Inflammatory macrophage treated with lipopolysaccharide for 4 hours (primary cell): ENCODE measurements at regions not wholly inside any gene's neighbourhood (a gene's known extent, or its start where the extent isn't known, plus 50 kb on each side); places are given as distances from the start of the nearest gene placed in this dataset.
A peak's percentile ranks its signal among the peaks of the same experiment; 100 is the strongest.

Source experiments
- DNase-seq: peaks from one replicate; pipeline ENCODE4 v3.0.0-alpha.2; 2020

DNA sequence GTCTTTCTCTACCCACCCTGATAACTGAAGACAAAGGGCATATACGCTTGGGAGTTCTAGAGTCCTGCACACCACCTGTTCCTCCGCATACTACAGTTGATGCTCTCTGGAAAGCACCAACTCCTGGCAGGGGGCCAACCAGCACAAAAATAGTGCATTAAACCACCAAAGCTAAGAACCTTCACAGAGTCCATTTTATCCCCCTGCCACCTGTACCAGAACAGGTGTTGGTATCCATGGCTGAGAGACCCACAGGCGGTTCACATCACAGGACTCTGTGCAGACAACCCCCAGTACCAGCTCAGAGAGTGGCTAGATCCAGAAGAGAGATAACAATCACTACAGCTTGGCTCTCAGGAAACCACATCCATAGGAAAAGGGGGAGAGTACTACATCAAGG is 114.4 kb upstream of the POU1F1 start:
- no peak for DNase-seq

GRCh38 chr3:87390353-87390752 is 114.0 kb upstream of the POU1F1 start:
- DNase-seq, result no peak

DNA sequence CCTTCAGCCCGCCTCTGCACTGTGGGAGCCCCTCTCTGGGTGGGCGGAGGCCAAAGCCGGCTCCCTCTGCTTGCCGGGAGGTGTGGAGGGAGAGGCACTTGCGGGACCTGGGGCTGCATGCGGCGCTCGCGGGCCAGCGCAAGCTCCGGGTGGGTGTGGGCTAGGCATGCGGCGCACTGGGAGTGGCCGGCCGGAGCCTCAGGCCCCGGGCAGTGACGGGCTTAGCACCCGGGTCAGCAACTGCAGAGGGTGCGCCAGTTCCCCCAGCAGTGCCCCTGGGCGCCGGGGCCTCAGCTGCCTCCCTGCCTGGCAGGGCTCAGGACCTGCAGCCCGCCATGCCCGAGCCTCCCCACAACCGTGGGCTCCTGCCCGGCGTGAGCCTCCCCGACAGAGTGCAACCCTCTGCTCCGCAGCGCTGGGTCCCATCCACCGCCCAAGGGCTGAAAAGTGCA is 98.9 kb upstream of the POU1F1 start:
- DNase-seq, result no peak

GRCh38 chr3:87370007-87370406 is 93.6 kb upstream of the POU1F1 start:
- DNase-seq, result no peak

- no peak for DNase-seq
Observed at GRCh38 chr3:87367736-87368135, 91.4 kb upstream of the POU1F1 start.

GRCh38 chr3:87363721-87364120 is 87.3 kb upstream of the POU1F1 start:
- no peak for DNase-seq

DNA sequence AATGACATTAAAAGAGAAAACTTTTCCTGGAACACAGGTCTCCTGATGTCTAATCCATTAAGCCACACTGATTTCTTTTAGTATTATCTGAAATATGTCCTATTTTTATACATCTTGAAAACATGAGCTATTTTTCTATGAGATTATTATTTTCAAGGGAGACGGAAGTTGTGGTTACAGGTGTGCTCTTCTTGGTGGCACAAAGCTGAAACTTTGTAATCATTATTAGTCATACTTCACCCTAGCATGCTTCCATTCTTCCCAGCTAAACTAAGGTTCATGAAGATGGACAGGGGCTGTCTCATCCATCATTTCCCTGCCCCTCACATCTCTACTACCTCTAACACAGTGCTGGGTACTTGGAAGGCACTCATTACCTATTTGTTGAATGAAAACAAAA is 85.6 kb upstream of the POU1F1 start:
- no peak for DNase-seq

DNA sequence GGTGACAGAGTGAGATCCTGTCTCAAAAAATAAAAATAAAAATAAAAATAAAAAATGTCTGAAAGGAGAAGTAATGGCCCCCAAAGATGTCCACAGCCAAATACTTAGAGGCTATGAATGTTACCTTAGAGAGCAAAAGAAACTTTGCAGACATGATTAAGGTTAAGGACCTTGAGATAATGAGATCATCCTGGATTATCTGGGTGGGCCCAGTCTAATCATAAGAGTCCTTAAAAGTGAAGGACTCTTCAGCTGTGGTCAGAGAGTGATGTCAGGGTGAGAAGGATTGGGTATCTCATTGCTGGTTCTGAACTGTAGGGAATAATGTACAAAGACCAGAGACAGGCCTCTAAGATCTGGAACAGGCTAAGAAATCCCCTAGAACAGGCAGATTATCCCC is 84.9 kb upstream of the POU1F1 start:
- no peak for DNase-seq

GRCh38 chr3:87359826-87360225 is 83.4 kb upstream of the POU1F1 start:
- no peak for DNase-seq

- DNase-seq, result no peak
Observed at GRCh38 chr3:87359025-87359424, 82.6 kb upstream of the POU1F1 start.

- DNase-seq, result no peak
Observed at GRCh38 chr3:87358066-87358465, 81.7 kb upstream of the POU1F1 start.

GRCh38 chr3:87354398-87354797 is 78.0 kb upstream of the POU1F1 start:
- no peak for DNase-seq

- DNase-seq, result no peak
Observed at GRCh38 chr3:87351937-87352336, 75.6 kb upstream of the POU1F1 start.

- DNase-seq, result peak; percentile 60
Observed at GRCh38 chr3:87350367-87351199, 74.2 kb upstream of the POU1F1 start.

GRCh38 chr3:87349833-87350232 is 73.4 kb upstream of the POU1F1 start:
- no peak for DNase-seq

DNA sequence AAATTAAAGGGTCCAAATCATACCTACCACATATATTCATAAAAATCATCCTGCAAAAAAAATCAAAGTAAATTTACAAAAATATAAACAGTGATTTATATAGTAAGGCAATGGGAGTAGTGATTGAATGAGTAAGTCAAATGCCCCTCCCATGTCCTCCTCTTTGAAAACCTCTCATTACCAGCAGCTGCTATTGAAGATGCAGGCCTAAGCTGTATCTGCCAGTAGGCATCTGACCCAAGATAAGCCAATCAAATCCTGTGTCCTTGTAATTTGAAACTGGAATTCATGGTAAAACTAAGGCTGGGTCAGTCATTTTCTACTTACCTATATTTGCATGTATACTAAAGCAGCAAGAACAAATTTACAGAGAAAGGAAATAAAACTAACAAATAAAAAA is 60.4 kb upstream of the POU1F1 start:
- DNase-seq, result no peak

- no peak for DNase-seq
Observed at GRCh38 chr3:87335931-87336330, 59.5 kb upstream of the POU1F1 start.

GRCh38 chr3:87333393-87333892 is 57.1 kb upstream of the POU1F1 start:
- peak; percentile 2 for DNase-seq

GRCh38 chr3:87332789-87333188 is 56.4 kb upstream of the POU1F1 start:
- no peak for DNase-seq

GRCh38 chr3:87329065-87329464 is 52.7 kb upstream of the POU1F1 start:
- DNase-seq, result no peak
